NOMO-1 treated with DMSO at 0.1 percent for 48 hours (cell line): ENCODE measurements at regions not wholly inside any gene's neighbourhood (a gene's known extent, or its start where the extent isn't known, plus 50 kb on each side); places are given as distances from the start of the nearest gene placed in this dataset.
"Not testable (repeated sequence)": the region's sequence is repeated elsewhere in the genome, so short reads cannot be mapped to it uniquely, and the experiment has no call there.

Experiments used
- DNase-seq: peaks from one replicate; lab custom pipeline; 2025; ENCODE audit not compliant: unreplicated experiment; lab: John Stamatoyannopoulos, UW

DNA sequence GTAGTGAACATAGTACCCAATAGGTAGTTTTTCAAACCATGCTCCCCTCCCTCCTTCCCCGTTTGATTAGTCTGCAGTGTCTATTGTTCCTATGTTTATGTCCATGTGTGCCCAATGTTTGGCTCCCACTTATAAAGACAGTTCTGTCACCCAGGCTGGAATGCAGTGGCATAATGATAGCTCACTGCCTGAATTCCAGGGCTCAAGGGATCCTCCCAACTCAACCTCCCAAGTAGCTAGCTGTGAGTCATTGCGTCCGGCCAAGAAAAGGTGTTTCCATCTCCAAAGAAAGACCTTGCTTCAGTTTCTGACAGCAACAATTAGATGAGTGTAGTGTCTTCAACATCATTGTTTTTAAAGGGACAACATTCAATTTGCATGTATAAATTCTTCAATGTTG is 131.1 kb upstream of the CEP162 start:
- no peak for DNase-seq

- no peak for DNase-seq
Measured at GRCh38 chr6:84357631-84358030, 130.2 kb upstream of the CEP162 start.

GRCh38 chr6:84356907-84357306 is 129.5 kb upstream of the CEP162 start:
- no peak for DNase-seq

DNA sequence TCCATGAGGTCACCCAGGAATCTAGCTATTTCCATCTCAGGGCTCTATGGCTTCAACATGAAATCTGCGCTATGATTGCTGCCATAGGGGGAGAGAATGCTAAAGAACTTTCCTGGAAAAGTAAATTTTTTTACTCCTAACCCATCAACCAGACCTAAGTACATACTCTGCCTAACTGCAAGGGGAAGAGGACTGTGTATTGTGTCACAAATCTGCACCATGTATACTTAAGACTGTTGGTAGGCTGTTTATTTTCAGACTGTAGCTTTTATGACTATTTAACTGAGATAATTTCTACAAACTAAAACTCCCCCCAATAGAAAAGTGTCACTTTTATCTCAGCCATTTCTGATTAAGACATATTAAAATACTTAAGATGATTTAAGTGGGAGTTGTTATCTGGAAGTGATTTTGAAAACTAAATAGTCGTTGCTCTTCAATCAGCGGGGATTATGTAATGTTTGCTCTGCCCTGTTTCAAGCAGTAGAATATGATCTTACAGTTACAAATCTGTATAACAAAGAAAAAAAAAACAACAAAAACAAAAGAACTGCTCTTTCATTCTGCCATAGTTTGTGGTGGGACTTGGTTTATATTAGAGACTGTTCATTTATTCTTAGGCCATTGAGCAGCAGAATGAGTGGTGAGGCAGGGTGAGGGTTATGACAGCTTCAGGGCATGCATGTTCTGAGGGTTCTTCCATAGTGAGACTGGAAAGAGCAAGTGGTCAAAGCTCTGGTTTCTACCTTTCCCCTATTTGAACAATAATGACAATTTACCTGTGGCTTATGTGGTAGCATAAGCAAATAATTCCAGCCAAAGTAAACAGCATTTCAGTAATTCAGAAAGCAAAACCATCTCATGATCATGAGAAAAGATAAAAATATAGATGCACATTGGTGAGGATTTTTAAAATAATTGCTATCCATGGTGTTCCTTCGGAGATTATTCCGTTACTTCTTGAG is 126.3 kb upstream of the CEP162 start:
- no peak for DNase-seq

DNA sequence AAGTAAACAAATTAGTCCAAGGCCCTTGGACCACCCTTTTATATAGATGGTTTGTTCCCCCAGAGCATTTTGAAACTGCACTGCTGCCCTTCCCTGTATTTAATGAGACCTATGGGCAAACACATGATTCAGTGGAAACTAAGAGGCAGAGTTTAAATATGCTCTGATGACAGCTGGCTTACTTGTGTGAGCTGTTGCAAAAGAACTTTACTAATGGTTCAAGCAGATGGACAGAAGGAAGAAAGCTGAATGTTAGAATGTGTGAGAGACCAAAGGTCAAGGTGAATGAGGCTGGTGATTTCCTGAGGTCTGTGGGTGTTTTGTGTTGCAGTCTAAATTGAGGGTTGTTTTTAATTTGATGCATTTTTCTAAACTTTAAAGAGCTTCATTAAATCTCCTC is 123.0 kb upstream of the CEP162 start:
- no peak for DNase-seq

DNA sequence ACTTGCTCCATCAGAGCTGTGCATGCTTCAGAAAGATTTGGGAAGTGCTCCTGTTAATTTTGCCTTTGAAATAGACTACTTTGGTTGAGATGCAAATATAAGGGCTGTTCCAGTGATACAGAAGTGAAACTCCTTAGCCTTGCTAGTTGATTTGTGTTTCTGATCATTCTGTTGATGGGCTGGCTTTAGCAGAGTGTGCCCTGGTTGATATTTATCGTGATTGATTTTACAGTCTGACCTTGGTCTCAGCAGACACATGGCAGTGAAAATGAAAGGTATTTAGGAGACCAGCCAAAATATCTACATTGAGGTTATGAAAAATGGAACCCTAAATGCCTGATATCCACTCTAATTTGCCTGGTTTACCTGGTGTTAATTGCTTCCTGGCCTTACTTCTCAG is 122.1 kb upstream of the CEP162 start:
- no peak for DNase-seq

DNA sequence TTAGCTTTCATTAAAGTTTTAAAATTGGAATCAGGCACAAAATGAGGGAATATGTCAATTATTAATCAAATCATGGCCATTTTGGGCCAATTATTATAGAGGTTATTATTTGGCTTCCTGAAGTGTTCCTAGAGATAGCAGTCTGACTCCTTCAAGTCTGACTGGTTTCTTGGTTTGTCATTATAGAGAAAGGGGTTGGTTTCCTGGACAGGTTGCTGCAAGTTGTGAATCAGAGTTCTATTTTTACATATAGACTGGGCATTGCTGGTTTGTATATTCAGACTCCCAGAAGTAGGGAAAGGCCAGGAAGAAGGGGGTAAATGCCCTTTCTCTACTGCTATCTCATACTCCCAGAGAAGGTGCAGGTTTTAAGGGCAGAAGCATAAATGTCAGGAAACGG is 121.4 kb upstream of the CEP162 start:
- no peak for DNase-seq

DNA sequence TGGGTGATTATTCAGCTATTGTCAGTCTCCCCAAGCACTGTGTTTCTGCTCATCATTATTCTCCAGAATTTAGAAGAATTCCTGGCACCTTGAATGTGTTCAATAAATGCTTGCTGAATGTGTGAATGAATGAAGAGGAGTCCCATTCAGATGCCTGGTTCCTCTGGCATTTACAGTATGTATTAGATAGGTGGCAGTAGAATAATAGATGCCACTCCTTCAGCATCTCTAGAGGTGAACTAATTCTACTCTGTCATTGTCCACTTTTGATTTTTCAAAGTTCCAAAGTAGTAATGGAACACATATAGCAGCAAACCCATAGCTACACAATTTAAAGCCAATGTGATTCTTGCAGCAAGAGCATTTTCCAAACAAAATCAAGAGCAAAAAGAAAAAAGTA is 118.9 kb upstream of the CEP162 start:
- DNase-seq: no peak

- peak; percentile 18 for DNase-seq
Measured at GRCh38 chr6:84344005-84344404, 116.6 kb upstream of the CEP162 start.

DNA sequence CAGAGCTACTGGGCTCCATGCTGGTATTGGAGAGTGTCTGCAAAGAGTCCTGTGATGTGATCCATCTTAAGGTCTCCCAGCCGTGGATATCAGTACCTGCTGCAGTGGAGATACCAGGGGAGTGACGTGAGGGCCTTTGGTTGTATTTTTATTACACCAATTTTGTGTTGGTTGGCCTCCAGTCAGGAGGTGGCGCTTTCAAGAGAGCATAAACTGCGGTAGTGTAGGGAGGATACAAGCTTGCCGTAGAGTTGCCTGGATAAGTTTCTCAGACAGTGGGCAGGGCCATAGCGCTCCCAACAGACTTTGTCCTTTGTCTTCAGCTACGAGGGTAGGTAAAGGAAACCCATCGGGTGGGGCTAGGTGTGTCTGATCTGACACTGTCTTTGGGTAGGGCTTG is 113.0 kb upstream of the CEP162 start:
- DNase-seq: no peak

- DNase-seq: no peak
Measured at GRCh38 chr6:84333842-84334241, 106.4 kb upstream of the CEP162 start.

- DNase-seq: peak; percentile 70
Measured at GRCh38 chr6:84332139-84333034, 104.9 kb upstream of the CEP162 start.

- DNase-seq: no peak
Measured at GRCh38 chr6:84330325-84330724, 102.9 kb upstream of the CEP162 start.

- DNase-seq: no peak
Measured at GRCh38 chr6:84329516-84329915, 102.1 kb upstream of the CEP162 start.

GRCh38 chr6:84329077-84329476 is 101.6 kb upstream of the CEP162 start:
- DNase-seq: no peak

DNA sequence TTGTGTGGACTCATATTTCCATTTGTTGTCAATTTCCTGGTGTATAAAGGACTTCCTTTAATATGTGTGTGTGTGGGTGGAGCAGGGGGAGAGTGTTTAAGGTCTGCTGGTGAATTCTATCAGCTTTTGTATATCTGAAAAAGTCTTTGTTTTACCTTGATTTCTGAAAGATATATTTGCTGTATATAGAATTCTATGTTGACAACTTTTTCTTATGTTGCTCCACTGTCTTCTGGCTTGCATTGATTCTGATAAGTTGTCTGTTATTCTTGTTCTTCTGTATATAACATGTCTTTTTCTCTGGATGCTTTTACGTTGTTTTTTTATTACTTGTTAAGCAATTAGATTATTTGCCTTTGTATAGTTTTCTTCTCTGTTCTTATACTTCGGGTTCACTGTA is 90.0 kb upstream of the CEP162 start:
- no peak for DNase-seq

- no peak for DNase-seq
Measured at GRCh38 chr6:84314377-84314898, 87.0 kb upstream of the CEP162 start.

DNA sequence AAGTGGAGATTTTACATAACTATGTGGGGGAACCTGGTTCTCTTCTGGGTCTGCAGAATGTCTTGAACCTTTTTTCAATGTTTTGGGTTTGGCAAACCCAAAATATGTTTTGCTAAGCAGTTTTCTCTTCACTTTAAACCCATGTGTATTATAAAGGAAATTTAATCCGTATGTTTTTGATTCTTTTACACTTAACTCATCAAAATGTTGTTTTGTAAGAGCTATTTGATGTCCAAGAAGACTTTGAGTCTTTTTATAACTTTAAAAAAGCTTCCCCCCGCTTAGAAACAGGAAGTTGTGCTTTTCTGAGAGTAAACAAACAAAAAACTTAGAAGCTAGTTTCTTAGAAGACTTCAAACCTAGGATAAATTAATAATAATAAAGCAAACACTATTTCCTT is 81.9 kb upstream of the CEP162 start:
- DNase-seq: no peak

GRCh38 chr6:84304881-84305280 is 77.4 kb upstream of the CEP162 start:
- DNase-seq: no peak

- DNase-seq: not testable (repeated sequence)
Measured at GRCh38 chr6:84291033-84291432, 63.6 kb upstream of the CEP162 start.

DNA sequence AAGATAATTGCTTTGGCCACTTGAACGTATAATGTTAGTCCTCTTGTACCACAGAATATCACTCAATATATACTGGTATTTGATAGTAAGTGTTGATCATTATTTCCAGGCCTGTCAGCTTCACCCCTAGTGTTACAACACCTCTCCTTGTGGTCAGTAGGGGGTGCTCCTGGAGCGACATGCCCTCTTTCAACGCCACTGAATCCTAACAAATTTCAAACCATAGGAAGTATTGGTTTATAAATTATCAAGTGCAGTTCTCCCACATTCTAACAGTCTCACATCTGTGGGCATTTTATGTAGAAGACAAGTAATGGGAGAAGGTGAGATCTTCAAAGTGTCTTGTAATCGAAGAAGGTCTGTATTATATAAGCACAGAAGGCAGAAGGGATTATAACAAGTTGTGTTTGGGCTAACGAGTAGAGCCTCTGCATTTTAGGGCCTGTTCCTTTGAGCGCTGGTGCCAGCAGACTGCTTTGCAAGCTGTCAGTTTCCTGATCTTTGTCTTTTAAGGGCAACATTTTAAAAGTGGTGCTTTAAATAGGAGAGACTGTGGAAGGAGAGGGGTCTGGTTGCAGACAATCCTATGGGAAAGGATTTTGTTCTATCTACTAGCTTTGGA is 57.1 kb upstream of the CEP162 start:
- no peak for DNase-seq
